ENCODE measurements at regions not wholly inside any gene's neighbourhood (a gene's known extent, or its start where the extent isn't known, plus 50 kb on each side); places are given as distances from the start of the nearest gene placed in this dataset.

- TF ChIP-seq, protein P1, sequence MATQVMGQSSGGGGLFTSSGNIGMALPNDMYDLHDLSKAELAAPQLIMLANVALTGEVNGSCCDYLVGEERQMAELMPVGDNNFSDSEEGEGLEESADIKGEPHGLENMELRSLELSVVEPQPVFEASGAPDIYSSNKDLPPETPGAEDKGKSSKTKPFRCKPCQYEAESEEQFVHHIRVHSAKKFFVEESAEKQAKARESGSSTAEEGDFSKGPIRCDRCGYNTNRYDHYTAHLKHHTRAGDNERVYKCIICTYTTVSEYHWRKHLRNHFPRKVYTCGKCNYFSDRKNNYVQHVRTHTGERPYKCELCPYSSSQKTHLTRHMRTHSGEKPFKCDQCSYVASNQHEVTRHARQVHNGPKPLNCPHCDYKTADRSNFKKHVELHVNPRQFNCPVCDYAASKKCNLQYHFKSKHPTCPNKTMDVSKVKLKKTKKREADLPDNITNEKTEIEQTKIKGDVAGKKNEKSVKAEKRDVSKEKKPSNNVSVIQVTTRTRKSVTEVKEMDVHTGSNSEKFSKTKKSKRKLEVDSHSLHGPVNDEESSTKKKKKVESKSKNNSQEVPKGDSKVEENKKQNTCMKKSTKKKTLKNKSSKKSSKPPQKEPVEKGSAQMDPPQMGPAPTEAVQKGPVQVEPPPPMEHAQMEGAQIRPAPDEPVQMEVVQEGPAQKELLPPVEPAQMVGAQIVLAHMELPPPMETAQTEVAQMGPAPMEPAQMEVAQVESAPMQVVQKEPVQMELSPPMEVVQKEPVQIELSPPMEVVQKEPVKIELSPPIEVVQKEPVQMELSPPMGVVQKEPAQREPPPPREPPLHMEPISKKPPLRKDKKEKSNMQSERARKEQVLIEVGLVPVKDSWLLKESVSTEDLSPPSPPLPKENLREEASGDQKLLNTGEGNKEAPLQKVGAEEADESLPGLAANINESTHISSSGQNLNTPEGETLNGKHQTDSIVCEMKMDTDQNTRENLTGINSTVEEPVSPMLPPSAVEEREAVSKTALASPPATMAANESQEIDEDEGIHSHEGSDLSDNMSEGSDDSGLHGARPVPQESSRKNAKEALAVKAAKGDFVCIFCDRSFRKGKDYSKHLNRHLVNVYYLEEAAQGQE (IDR thresholded peaks at IDR 0.05; ENCODE audit: insufficient read depth in 1 of 2, low read depth in 2 of 2, low read length in 2 of 2): no peak
- TF ChIP-seq FOXP2 (optimal IDR thresholded peaks at IDR 0.05; ENCODE audit: borderline replicate concordance, extremely low read depth, extremely low read length, insufficient read depth) (no peak), POLR2AphosphoS5 (IDR thresholded peaks at IDR 0.05; ENCODE audit: low read depth, low read length) (no peak), SIN3A (IDR thresholded peaks at IDR 0.05; ENCODE audit: borderline replicate concordance, insufficient read depth, low read length) (no peak), TAF1 (IDR thresholded peaks at IDR 0.05; ENCODE audit: borderline replicate concordance, insufficient read depth, low read length) (no peak)
These were observed 78.4 kb downstream of the ADAMTS15 start for GRCh38 chr11:130526846-130527245.

GRCh38 chr11:130527636-130528297 lies 79.3 kb downstream of the ADAMTS15 start:
- TF ChIP-seq SIN3A (IDR thresholded peaks at IDR 0.05; ENCODE audit: borderline replicate concordance, insufficient read depth, low read length) (no peak), TAF1 (IDR thresholded peaks at IDR 0.05; ENCODE audit: borderline replicate concordance, insufficient read depth, low read length) (no peak), POLR2AphosphoS5 (IDR thresholded peaks at IDR 0.05; ENCODE audit: low read depth, low read length) (no peak), FOXP2 (optimal IDR thresholded peaks at IDR 0.05; ENCODE audit: borderline replicate concordance, extremely low read depth, extremely low read length, insufficient read depth) (no peak)
- TF ChIP-seq, protein P1 (IDR thresholded peaks at IDR 0.05; ENCODE audit: insufficient read depth in 1 of 2, low read depth in 2 of 2, low read length in 2 of 2): no peak

DNA sequence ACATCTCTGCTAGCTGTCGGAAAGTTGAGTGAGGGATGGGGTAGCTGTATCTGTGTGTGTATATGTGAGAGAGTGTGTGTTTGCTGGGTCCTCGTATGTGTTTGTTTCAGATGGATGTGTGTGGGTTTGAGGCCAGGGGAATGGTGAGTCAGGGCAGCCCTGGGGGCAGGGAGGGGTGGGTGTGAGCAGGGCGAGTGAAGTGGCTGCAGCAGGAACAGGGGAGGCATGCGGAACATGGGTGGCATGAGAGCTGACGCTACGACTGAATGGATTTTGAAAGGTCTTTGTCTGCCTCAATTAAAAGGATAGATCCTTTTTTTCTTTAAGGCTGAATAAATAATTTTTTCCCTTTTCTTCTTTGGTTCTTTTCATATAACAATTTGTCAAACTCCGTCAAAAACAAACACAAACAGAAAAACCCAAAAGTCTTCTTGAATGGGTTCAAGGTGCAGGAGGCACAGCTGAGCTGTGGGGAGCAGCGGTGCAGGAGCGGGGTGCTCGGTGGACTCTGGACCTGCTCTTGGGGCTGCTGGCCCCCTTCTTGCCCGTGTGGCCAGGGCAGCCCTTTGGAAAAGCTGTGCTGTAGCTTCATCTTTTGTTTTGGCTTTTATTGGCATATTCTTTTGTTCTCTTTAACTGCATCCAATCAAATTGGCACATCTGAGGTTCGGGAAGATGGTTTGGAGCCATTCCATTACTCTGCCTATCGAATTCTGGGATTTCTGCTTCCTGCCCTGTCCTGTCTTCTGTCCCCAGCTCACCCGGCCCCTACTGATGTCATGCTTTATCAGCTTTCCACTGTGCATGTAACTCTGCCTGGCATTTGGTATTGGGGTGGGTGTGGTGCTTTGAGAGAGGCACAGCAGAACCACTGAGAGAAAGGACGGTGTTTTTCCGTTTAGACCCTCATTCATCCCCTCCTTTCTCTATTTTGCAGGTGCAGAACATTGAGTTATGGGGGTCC lies 80.1 kb downstream of the ADAMTS15 start:
- TF ChIP-seq, protein P1 (IDR thresholded peaks at IDR 0.05; ENCODE audit: insufficient read depth in 1 of 2, low read depth in 2 of 2, low read length in 2 of 2): no peak
- TF ChIP-seq POLR2AphosphoS5 (IDR thresholded peaks at IDR 0.05; ENCODE audit: low read depth, low read length) (no peak), SIN3A (IDR thresholded peaks at IDR 0.05; ENCODE audit: borderline replicate concordance, insufficient read depth, low read length) (no peak), TAF1 (IDR thresholded peaks at IDR 0.05; ENCODE audit: borderline replicate concordance, insufficient read depth, low read length) (no peak), FOXP2 (optimal IDR thresholded peaks at IDR 0.05; ENCODE audit: borderline replicate concordance, extremely low read depth, extremely low read length, insufficient read depth) (no peak)

GRCh38 chr11:130529366-130529765 lies 80.9 kb downstream of the ADAMTS15 start:
- TF ChIP-seq FOXP2 (optimal IDR thresholded peaks at IDR 0.05; ENCODE audit: borderline replicate concordance, extremely low read depth, extremely low read length, insufficient read depth) (no peak), POLR2AphosphoS5 (IDR thresholded peaks at IDR 0.05; ENCODE audit: low read depth, low read length) (no peak), SIN3A (IDR thresholded peaks at IDR 0.05; ENCODE audit: borderline replicate concordance, insufficient read depth, low read length) (no peak), TAF1 (IDR thresholded peaks at IDR 0.05; ENCODE audit: borderline replicate concordance, insufficient read depth, low read length) (no peak)
- TF ChIP-seq, protein P1 (IDR thresholded peaks at IDR 0.05; ENCODE audit: insufficient read depth in 1 of 2, low read depth in 2 of 2, low read length in 2 of 2): no peak

Data from PFSK-1 (cell line).